ENCODE measurements at regions not wholly inside any gene's neighbourhood (a gene's known extent, or its start where the extent isn't known, plus 50 kb on each side); places are given as distances from the start of the nearest gene placed in this dataset.

- TF ChIP-seq CTCF (IDR thresholded peaks at IDR 0.05) = no peak
- no peaks in the 10 kb centered on the region for H3K36me3 Mint-ChIP-seq
- DNase-seq = no peak
- no peaks in the 10 kb centered on the region for H3K27me3 ChIP-seq (ENCODE audit: control insufficient read depth in 2 of 2, insufficient read depth in 2 of 2, low read length in 2 of 2)
- no peaks in the 10 kb centered on the region for H3K4me1 ChIP-seq (ENCODE audit: control insufficient read depth in 1 of 2, insufficient read depth in 2 of 2, low read length in 2 of 2)
- H3K27me3 Mint-ChIP-seq (ENCODE audit: low read depth in 3 of 3) = peaks cover 2% of the 10 kb centered on the region in 3 donors
- H3K27ac ChIP-seq (ENCODE audit: low read depth in 1 of 2, low read length in 2 of 2) = no peak overlapping the region
- H3K9me3 Mint-ChIP-seq = peaks cover 0 to 4% (median 0%) of the 10 kb centered on the region in 7 donors
- H2AFZ ChIP-seq (ENCODE audit: insufficient read depth, low read depth, low read length, poor library complexity, severe bottlenecking) = no peak overlapping the region
- H3K4me3 Mint-ChIP-seq = no peak overlapping the region
- H3K27ac Mint-ChIP-seq = no peak overlapping the region
- no peak overlapping the region for H3K4me2 ChIP-seq (replicated peaks; ENCODE audit: extremely low read depth, low read length, poor library complexity, severe bottlenecking)
- H3K4me1 Mint-ChIP-seq = no peaks in the 10 kb centered on the region
- WGBS (ENCODE audit: insufficient coverage) = no CpG with 5 or more reads among the region's 7 CpGs
- H3K9me3 ChIP-seq (replicated peaks in 1 of 2; ENCODE audit: control insufficient read depth in 1 of 2, insufficient read depth in 1 of 2, low read length in 2 of 2) = no peaks in the 10 kb centered on the region
- H3K79me2 ChIP-seq (ENCODE audit: insufficient read depth, low read length) = no peaks in the 10 kb centered on the region
- no peaks in the 10 kb centered on the region for H4K20me1 ChIP-seq (ENCODE audit: insufficient read depth, low read length)
- no peaks in the 10 kb centered on the region for H3K36me3 ChIP-seq (replicated peaks in 1 of 2; ENCODE audit: control insufficient read depth in 1 of 2, insufficient read depth in 2 of 2, low read length in 2 of 2)
- H3K4me3 ChIP-seq (replicated peaks in 1 of 3; ENCODE audit: low read depth in 2 of 3, low read length in 3 of 3) = no peak overlapping the region
- H3K9ac ChIP-seq (ENCODE audit: insufficient read depth, low read length, poor library complexity, severe bottlenecking) = no peak overlapping the region
- intact Hi-C loops (cut with micrococcal nuclease) = no loop called here
Measured at GRCh38 chr18:55136864-55137263, 177.6 kb upstream of the CCDC68 start.

- Histone ChIP-seq H3K27me3 (ENCODE audit: control insufficient read depth in 2 of 2, insufficient read depth in 2 of 2, low read length in 2 of 2) (no peaks in the 10 kb centered on the region), H4K20me1 (ENCODE audit: insufficient read depth, low read length) (no peaks in the 10 kb centered on the region), H3K9ac (ENCODE audit: insufficient read depth, low read length, poor library complexity, severe bottlenecking) (no peak overlapping the region), H3K4me2 (replicated peaks; ENCODE audit: extremely low read depth, low read length, poor library complexity, severe bottlenecking) (no peak overlapping the region), H3K36me3 (replicated peaks in 1 of 2; ENCODE audit: control insufficient read depth in 1 of 2, insufficient read depth in 2 of 2, low read length in 2 of 2) (no peaks in the 10 kb centered on the region), H3K27ac (ENCODE audit: low read depth in 1 of 2, low read length in 2 of 2) (no peak overlapping the region), H3K4me1 (ENCODE audit: control insufficient read depth in 1 of 2, insufficient read depth in 2 of 2, low read length in 2 of 2) (no peaks in the 10 kb centered on the region), H3K79me2 (ENCODE audit: insufficient read depth, low read length) (no peaks in the 10 kb centered on the region), H2AFZ (ENCODE audit: insufficient read depth, low read depth, low read length, poor library complexity, severe bottlenecking) (no peak overlapping the region), H3K9me3 (replicated peaks in 1 of 2; ENCODE audit: control insufficient read depth in 1 of 2, insufficient read depth in 1 of 2, low read length in 2 of 2) (no peaks in the 10 kb centered on the region), H3K4me3 (replicated peaks in 1 of 3; ENCODE audit: low read depth in 2 of 3, low read length in 3 of 3) (no peak overlapping the region)
- no peaks in the 10 kb centered on the region for H3K4me1 Mint-ChIP-seq
- TF ChIP-seq CTCF (IDR thresholded peaks at IDR 0.05) = no peak
- 86% methylated on average over 3 of the region's 6 CpGs for WGBS (ENCODE audit: insufficient coverage)
- H3K4me3 Mint-ChIP-seq = no peak overlapping the region
- peaks cover 0 to 4% (median 0%) of the 10 kb centered on the region in 7 donors for H3K9me3 Mint-ChIP-seq
- peaks cover 2% of the 10 kb centered on the region in 3 donors for H3K27me3 Mint-ChIP-seq (ENCODE audit: low read depth in 3 of 3)
- no peak for DNase-seq
- no peaks in the 10 kb centered on the region for H3K36me3 Mint-ChIP-seq
- H3K27ac Mint-ChIP-seq = no peak overlapping the region
- intact Hi-C loops (cut with micrococcal nuclease) = no loop called here
Measured at GRCh38 chr18:55136258-55136657, 177.0 kb upstream of the CCDC68 start.

All from CD14-positive monocyte (primary cell).